ENCODE measurements at regions not wholly inside any gene's neighbourhood (a gene's known extent, or its start where the extent isn't known, plus 50 kb on each side); places are given as distances from the start of the nearest gene placed in this dataset.

DNA sequence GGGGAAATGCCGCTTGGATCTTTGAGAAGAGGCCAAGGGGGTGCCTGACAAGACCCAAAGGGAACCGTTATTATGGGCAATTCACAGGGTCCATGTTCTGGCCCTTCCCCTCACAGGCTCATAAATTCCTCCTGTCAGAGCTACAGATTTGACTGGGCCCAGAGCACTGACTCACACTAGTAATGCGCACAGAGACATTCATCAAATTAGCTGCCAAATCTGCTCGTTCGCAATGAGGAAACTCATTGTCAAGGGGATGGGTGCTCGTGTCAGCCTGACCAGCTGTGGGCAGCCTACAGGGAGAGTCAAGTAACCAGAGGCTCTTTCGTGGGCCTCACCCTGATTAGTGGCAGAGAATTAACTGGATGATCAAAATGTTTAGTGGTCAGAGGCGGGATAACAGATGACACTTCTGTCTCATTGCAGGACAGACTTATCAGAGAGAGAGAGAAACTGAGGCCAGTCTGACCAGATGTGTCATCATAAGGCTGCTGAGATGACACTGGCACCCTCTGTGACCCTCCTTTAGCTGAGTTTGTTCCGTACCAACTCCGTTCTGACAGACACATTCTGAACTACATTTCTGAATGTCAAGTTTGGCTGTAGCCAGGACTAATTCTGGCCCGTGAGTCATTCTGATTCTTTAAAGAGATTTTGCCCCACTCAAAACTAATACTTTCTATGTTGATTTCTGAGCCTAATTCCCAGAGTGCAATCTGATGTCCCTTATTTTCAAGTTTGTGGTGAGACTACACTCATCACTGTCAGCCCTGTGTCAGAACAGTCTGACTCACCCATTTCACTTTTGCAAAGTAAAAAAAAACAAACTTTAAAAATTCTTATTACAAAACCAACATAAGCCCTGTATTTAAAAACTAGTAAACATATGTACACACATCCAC, 377.1 kb downstream of the ACTL7B start:
- TF ChIP-seq, protein P1, sequence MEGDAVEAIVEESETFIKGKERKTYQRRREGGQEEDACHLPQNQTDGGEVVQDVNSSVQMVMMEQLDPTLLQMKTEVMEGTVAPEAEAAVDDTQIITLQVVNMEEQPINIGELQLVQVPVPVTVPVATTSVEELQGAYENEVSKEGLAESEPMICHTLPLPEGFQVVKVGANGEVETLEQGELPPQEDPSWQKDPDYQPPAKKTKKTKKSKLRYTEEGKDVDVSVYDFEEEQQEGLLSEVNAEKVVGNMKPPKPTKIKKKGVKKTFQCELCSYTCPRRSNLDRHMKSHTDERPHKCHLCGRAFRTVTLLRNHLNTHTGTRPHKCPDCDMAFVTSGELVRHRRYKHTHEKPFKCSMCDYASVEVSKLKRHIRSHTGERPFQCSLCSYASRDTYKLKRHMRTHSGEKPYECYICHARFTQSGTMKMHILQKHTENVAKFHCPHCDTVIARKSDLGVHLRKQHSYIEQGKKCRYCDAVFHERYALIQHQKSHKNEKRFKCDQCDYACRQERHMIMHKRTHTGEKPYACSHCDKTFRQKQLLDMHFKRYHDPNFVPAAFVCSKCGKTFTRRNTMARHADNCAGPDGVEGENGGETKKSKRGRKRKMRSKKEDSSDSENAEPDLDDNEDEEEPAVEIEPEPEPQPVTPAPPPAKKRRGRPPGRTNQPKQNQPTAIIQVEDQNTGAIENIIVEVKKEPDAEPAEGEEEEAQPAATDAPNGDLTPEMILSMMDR (IDR thresholded peaks at IDR 0.05; ENCODE audit: low read depth, low read length), result no peak
- TF ChIP-seq, protein P2, sequence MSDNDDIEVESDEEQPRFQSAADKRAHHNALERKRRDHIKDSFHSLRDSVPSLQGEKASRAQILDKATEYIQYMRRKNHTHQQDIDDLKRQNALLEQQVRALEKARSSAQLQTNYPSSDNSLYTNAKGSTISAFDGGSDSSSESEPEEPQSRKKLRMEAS (IDR thresholded peaks at IDR 0.05; ENCODE audit: low read depth, low read length), result no peak
